ENCODE measurements at regions not wholly inside any gene's neighbourhood (a gene's known extent, or its start where the extent isn't known, plus 50 kb on each side); places are given as distances from the start of the nearest gene placed in this dataset.
"Not testable (repeated sequence)": the region's sequence is repeated elsewhere in the genome, so short reads cannot be mapped to it uniquely, and the experiment has no call there.

DNA sequence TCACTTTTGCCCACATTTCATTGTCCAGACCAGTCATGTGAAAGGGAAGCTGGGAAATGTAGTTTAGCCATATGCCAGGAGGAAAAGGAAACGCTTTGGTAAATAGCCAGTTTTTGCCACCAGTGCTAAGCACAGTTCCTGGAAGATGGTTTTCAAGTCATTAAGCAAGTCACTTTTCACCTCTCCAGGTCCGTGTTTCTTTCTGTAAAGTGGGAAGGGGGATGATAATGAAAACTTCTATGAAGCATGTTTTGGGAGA, 96.6 kb upstream of the TPTE start:
- H3K36me3 Mint-ChIP-seq (ENCODE audit: unreplicated experiment); DNase-seq; H3K27ac Mint-ChIP-seq (ENCODE audit: unreplicated experiment); H3K27me3 Mint-ChIP-seq (ENCODE audit: unreplicated experiment); H3K4me1 Mint-ChIP-seq (ENCODE audit: low read depth, unreplicated experiment); H3K9me3 Mint-ChIP-seq (ENCODE audit: unreplicated experiment); H3K4me3 Mint-ChIP-seq (ENCODE audit: unreplicated experiment): not testable (repeated sequence)

DNA sequence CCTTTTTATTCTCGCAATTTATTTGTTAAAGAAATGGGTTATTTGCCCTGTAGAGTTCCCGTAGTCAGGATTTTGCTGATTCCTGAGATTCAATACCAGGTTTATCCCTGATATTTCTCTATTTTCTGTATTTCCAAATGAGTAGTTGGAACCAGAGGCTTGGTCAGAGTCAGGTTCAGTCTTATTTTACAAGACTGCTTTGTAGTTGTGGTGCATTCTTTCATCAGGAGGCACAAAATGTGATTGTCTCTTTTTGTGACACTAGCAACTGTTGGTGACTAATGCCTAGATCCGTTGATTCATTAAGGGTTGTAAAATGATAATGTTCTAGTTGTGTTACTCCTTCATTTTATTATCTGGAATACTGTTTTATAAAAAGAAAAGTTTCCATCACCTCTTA, 95.5 kb upstream of the TPTE start:
- TF ChIP-seq, protein P1, sequence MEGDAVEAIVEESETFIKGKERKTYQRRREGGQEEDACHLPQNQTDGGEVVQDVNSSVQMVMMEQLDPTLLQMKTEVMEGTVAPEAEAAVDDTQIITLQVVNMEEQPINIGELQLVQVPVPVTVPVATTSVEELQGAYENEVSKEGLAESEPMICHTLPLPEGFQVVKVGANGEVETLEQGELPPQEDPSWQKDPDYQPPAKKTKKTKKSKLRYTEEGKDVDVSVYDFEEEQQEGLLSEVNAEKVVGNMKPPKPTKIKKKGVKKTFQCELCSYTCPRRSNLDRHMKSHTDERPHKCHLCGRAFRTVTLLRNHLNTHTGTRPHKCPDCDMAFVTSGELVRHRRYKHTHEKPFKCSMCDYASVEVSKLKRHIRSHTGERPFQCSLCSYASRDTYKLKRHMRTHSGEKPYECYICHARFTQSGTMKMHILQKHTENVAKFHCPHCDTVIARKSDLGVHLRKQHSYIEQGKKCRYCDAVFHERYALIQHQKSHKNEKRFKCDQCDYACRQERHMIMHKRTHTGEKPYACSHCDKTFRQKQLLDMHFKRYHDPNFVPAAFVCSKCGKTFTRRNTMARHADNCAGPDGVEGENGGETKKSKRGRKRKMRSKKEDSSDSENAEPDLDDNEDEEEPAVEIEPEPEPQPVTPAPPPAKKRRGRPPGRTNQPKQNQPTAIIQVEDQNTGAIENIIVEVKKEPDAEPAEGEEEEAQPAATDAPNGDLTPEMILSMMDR (IDR thresholded peaks at IDR 0.05; ENCODE audit: partially characterized antibody, unreplicated experiment): no peak
- Mint-ChIP-seq H3K9me3 (ENCODE audit: unreplicated experiment) (no peaks in the 10 kb centered on the region), H3K36me3 (ENCODE audit: unreplicated experiment) (no peaks in the 10 kb centered on the region), H3K27me3 (ENCODE audit: unreplicated experiment) (no peaks in the 10 kb centered on the region), H3K4me3 (ENCODE audit: unreplicated experiment) (no peak overlapping the region), H3K4me1 (ENCODE audit: low read depth, unreplicated experiment) (no peaks in the 10 kb centered on the region), H3K27ac (ENCODE audit: unreplicated experiment) (no peak overlapping the region)
- DNase-seq: no peak

GRCh38 chr21:10426812-10427211, 94.6 kb upstream of the TPTE start:
- not testable (repeated sequence) for H3K36me3 Mint-ChIP-seq (ENCODE audit: unreplicated experiment); H3K9me3 Mint-ChIP-seq (ENCODE audit: unreplicated experiment); DNase-seq; H3K4me1 Mint-ChIP-seq (ENCODE audit: low read depth, unreplicated experiment); H3K27ac Mint-ChIP-seq (ENCODE audit: unreplicated experiment); H3K4me3 Mint-ChIP-seq (ENCODE audit: unreplicated experiment); H3K27me3 Mint-ChIP-seq (ENCODE audit: unreplicated experiment)

DNA sequence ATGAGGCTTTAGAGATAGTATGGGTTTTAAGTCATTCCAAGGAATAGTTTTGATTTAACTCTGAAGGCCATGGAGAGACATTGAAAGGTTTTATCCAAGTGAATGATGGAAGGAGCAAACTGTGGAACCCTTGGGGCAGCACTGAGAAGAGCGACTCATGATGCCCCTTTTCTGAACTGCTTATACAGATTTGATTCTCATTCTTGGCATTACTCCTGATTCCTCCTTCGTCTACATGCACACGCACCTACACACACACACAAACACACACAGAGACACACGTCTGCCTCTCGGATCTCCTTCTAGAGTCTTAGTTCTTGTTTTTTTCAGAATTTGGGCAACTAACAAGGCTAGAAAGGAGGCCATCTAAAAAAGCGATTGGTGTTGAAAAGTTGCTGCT, 94.1 kb upstream of the TPTE start:
- H3K4me3 Mint-ChIP-seq (ENCODE audit: unreplicated experiment); DNase-seq; H3K36me3 Mint-ChIP-seq (ENCODE audit: unreplicated experiment); H3K9me3 Mint-ChIP-seq (ENCODE audit: unreplicated experiment); H3K27me3 Mint-ChIP-seq (ENCODE audit: unreplicated experiment); H3K4me1 Mint-ChIP-seq (ENCODE audit: low read depth, unreplicated experiment); H3K27ac Mint-ChIP-seq (ENCODE audit: unreplicated experiment): not testable (repeated sequence)

DNA sequence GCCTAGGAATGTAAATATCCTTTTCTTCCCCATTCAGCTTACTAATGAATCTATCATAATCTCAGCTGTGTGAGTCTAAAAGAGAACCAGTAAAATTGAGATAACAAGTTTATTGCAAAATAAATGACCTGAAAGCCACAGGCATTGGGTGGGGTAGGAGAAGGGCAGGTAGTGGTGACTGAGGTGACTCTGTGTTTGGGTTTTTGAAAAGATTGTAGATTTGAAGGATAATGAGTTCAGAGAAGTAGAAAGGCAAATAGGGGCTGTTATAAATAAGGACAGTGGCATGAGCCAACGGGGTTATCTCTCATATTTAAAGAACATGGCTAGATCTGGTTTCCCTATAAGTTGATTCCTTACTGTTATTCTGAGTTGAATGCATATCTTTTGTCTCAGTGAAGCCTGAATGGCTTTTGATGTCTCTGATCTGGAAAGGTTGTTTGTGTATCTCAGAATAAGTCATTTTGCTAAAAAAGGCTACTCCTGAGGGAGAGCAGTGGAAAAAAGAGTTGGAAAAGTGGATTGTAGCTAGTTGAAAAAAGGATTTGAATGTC, 92.3 kb upstream of the TPTE start:
- not testable (repeated sequence) for H3K4me1 Mint-ChIP-seq (ENCODE audit: low read depth, unreplicated experiment); H3K9me3 Mint-ChIP-seq (ENCODE audit: unreplicated experiment)

DNA sequence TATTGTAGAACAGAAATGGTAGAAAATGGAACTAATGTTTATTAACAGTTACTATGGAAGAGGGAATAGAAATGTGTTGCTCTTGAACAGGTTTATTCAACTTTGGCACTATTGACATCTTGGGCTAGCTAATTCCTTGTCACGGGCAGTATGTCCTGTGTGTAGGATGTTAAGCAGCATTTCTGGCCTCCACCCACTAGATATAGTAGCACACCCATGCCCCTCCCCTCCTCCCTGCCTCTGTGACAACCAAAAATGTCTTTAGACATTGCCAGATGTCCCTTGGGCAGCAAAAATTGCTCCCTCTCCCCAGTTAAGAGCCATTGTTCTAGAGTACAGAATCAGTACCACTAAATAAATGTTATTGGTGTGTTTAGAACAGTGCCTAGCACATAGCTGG, 91.4 kb upstream of the TPTE start:
- Mint-ChIP-seq H3K27ac (ENCODE audit: unreplicated experiment) (no peak overlapping the region), H3K9me3 (ENCODE audit: unreplicated experiment) (peaks cover 3% of the 10 kb centered on the region), H3K36me3 (ENCODE audit: unreplicated experiment) (no peaks in the 10 kb centered on the region), H3K27me3 (ENCODE audit: unreplicated experiment) (no peaks in the 10 kb centered on the region), H3K4me3 (ENCODE audit: unreplicated experiment) (no peak overlapping the region), H3K4me1 (ENCODE audit: low read depth, unreplicated experiment) (no peaks in the 10 kb centered on the region)
- DNase-seq: no peak
- TF ChIP-seq, protein P1 (IDR thresholded peaks at IDR 0.05; ENCODE audit: partially characterized antibody, unreplicated experiment): no peak

More for the DNA sequence above, 92.3 kb upstream of the TPTE start:
- not testable (repeated sequence) for H3K36me3 Mint-ChIP-seq (ENCODE audit: unreplicated experiment); DNase-seq; H3K27ac Mint-ChIP-seq (ENCODE audit: unreplicated experiment); H3K4me3 Mint-ChIP-seq (ENCODE audit: unreplicated experiment); H3K27me3 Mint-ChIP-seq (ENCODE audit: unreplicated experiment)

GRCh38 chr21:10431995-10432394, 89.4 kb upstream of the TPTE start:
- not testable (repeated sequence) for H3K27ac Mint-ChIP-seq (ENCODE audit: unreplicated experiment)

DNA sequence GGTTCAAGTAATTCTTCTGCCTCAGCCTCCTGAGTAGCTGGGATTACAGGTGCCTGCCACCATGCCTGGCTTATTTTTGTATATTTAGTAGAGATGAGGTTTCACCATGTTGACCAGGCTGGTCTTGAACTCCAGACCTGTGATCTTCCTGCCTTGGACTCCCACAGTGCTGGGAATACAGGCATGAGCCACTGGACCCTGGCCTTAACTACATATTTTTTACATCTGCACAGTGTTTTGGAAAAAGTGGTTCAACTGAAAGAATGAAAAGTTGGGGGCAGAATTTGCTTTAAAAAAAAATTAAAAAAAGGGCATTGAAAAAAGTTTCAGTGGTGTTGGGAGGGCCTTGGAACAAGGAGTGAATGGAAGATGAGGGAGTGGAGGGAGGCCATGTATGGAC, 88.9 kb upstream of the TPTE start:
- not testable (repeated sequence) for DNase-seq

More at GRCh38 chr21:10431995-10432394, 89.4 kb upstream of the TPTE start:
- H3K36me3 Mint-ChIP-seq (ENCODE audit: unreplicated experiment); DNase-seq; H3K27me3 Mint-ChIP-seq (ENCODE audit: unreplicated experiment); H3K4me3 Mint-ChIP-seq (ENCODE audit: unreplicated experiment); H3K4me1 Mint-ChIP-seq (ENCODE audit: low read depth, unreplicated experiment); H3K9me3 Mint-ChIP-seq (ENCODE audit: unreplicated experiment): not testable (repeated sequence)

GRCh38 chr21:10437977-10438376, 83.4 kb upstream of the TPTE start:
- not testable (repeated sequence) for H3K4me1 Mint-ChIP-seq (ENCODE audit: low read depth, unreplicated experiment); H3K27me3 Mint-ChIP-seq (ENCODE audit: unreplicated experiment); H3K4me3 Mint-ChIP-seq (ENCODE audit: unreplicated experiment); H3K9me3 Mint-ChIP-seq (ENCODE audit: unreplicated experiment); DNase-seq; H3K27ac Mint-ChIP-seq (ENCODE audit: unreplicated experiment); H3K36me3 Mint-ChIP-seq (ENCODE audit: unreplicated experiment)

More for the DNA sequence above, 88.9 kb upstream of the TPTE start:
- H3K4me1 Mint-ChIP-seq (ENCODE audit: low read depth, unreplicated experiment); H3K27me3 Mint-ChIP-seq (ENCODE audit: unreplicated experiment); H3K9me3 Mint-ChIP-seq (ENCODE audit: unreplicated experiment); H3K4me3 Mint-ChIP-seq (ENCODE audit: unreplicated experiment); H3K36me3 Mint-ChIP-seq (ENCODE audit: unreplicated experiment); H3K27ac Mint-ChIP-seq (ENCODE audit: unreplicated experiment): not testable (repeated sequence)

DNA sequence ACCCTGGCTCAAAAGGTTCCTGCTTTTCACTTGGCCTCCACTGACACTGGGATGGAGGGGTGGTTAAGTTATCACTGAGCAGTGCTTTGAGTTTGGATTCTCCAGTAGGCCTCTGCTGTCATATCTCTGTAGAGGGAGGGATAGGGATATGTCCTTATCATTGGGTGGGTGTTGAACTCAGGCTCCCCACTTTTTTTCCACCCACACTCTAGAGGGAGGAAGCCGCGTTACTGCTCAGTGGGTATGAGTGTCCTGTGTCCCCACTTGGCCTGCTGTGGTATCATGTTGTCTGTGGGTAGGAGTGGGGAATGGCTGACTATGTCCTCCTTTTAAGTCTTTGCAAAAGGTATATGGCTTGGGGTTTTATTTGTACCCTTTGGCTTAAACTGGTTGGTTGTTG, 80.7 kb upstream of the TPTE start:
- H3K4me3 Mint-ChIP-seq (ENCODE audit: unreplicated experiment); H3K27ac Mint-ChIP-seq (ENCODE audit: unreplicated experiment); H3K9me3 Mint-ChIP-seq (ENCODE audit: unreplicated experiment); H3K4me1 Mint-ChIP-seq (ENCODE audit: low read depth, unreplicated experiment); DNase-seq; H3K36me3 Mint-ChIP-seq (ENCODE audit: unreplicated experiment); H3K27me3 Mint-ChIP-seq (ENCODE audit: unreplicated experiment): not testable (repeated sequence)

DNA sequence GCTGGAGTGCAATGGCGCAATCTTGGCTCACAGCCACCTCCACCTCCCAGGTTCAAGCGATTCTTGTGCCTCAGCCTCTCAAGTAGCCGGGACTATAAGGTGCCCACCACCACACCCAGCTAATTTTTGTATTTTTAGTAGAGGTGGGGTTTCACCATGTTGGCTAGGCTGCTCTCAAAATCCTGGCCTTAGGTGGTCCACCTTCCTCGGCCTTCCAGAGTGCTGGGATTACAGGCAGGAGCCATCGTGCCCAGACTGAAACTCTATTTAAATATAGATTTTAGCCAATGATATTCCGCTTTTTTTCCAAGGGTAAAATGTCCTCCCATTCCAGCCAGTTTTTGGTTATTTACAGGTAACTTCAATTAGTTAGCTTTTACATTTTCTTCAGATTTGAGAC, 79.4 kb upstream of the TPTE start:
- DNase-seq; H3K27me3 Mint-ChIP-seq (ENCODE audit: unreplicated experiment); H3K4me3 Mint-ChIP-seq (ENCODE audit: unreplicated experiment); H3K36me3 Mint-ChIP-seq (ENCODE audit: unreplicated experiment); H3K4me1 Mint-ChIP-seq (ENCODE audit: low read depth, unreplicated experiment); H3K9me3 Mint-ChIP-seq (ENCODE audit: unreplicated experiment); H3K27ac Mint-ChIP-seq (ENCODE audit: unreplicated experiment): not testable (repeated sequence)

Measured in glutamatergic neuron (in vitro differentiated cells).